GM18508 (cell line): ENCODE measurements at regions not wholly inside any gene's neighbourhood (a gene's known extent, or its start where the extent isn't known, plus 50 kb on each side); places are given as distances from the start of the nearest gene placed in this dataset.
A peak's percentile ranks its signal among the peaks of the same experiment; 100 is the strongest.

ENCODE experiments used
- ATAC-seq: cut with Tn5 transposase; IDR thresholded peaks from one replicate; pipeline ENCODE4 v1.9.1; 2021; ENCODE audit warnings: moderate number of reproducible peaks; ENCODE audit not compliant: insufficient read depth, unreplicated experiment

- ATAC-seq, result no peak
These were observed 691.3 kb upstream of the NR2F2 start for GRCh38 chr15:95639208-95639607.

DNA sequence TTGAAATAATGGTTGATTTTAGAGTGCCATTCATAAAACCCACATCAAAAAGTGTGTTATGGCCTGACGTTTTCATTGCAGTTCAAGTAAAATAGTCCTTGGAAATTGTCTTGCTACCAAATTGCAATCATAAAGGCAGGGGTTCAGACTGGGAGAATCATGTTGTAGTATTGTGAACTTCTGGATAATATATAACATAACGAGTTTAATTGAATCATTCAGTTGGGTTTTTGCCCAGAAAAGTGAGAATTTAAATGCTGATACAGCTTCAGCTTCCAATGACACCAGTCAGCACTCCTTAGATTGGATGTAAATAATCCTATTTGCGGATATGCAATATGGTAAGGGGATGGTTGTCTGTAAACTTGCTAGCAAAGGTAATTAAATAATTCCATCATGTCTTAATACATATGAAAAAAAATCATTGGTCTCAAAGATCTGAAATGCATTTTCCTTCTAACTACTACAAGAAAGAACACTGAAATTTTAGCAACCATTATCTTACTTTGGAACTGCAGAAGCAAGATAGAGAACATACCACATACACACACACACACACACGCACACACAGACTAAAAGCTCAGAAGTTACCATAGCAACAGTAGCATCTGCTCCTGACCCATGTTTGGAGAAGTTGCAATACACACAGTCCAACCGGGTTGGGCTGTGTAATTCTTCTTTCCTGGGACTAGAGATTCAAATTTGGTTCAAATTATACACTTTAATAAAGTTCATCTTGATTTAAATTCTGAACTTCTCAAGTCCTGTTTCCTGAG lies 686.2 kb upstream of the NR2F2 start:
- ATAC-seq, result no peak

- ATAC-seq, result no peak
These were observed 684.6 kb upstream of the NR2F2 start for GRCh38 chr15:95645791-95646338.

DNA sequence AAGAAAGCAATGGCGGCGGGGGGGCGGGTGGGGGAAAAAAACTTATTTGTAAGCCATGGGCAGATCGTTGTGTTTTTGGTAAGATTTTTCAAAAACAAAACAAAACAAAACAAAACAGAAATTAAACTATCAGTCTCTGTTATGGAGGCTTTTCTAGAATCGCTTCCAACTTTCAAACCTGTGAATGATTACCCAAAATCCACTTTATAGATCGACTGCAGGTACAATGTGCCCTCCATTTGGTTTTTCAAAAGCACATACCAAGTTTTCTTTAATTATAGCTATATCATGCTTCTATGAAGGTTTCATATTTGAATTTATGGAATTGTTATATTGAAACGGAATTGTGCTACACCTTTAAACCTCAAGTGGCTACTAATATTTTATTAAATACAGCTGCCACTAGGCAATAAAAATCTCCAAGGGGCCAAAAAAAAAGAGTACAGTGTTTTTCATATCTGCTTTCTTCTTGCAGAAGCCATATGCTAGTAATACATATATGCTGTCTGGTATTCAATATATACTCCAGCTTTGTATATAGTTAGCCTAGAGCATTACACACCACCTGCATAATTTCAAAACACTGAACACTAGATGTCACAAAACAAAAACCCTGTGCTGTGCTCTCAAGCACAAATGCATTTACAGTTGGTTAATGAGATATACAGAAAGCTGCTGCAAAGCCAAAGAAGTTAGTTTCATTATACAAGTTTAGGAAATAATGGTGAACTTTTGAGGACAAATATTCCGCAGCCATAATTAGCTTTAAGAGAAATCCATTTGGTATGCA lies 683.8 kb upstream of the NR2F2 start:
- ATAC-seq, result no peak

DNA sequence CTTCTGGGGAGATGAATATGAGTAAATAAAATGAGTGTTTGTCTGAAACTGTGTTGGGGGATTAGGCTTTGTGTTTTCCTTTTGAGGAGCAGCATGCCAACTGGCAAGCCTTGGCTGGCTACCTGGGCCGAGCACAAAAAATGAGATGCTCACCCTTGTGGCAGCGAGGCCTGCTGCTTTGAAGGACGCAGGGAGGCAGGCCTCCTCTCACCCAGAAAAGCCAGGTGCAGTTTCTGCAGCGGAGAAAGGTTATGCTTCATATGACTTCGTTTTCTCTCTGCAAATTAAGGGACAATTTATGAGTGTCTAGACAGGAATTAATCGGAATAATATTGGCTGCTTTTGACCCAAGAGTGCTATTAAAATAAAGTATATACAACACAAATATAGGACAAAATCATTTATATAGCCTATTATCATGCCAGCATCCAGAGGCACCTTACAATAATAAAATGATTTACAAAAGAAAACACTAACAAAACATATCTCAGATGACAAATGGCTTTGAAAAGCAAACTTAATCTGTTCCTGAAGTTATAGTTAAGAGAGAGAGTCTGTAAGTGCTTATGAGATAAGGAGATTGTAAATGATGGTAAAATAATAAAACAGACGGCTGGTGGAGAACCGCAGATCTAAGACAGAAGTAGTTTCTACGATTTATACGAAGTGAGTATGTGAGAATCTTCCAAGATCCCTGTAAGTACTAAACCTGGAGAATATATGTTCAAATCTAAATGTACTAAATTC lies 682.8 kb upstream of the NR2F2 start:
- no peak for ATAC-seq

DNA sequence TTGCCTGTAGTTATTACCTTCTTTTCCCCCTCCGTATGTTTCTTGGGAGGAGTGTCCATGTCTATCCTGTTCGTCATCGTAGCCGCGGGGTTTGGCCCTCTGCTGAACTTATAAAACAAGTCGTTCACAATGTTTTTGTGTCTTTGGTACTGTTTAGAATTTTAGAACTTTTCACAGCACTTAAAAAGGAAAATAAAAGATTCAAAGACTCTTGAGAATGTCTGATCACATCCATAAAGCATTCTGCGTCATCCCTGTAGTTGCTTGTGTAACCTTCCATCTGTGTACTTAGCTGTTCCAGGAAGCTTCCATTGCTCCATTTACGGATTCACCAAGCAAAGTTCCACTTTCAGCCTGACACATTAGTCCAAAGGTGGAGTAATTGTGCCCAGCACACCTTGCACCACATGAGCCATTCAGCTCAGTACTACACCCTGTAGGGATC lies 677.1 kb upstream of the NR2F2 start:
- no peak for ATAC-seq

GRCh38 chr15:95655089-95655607 lies 675.4 kb upstream of the NR2F2 start:
- no peak for ATAC-seq

DNA sequence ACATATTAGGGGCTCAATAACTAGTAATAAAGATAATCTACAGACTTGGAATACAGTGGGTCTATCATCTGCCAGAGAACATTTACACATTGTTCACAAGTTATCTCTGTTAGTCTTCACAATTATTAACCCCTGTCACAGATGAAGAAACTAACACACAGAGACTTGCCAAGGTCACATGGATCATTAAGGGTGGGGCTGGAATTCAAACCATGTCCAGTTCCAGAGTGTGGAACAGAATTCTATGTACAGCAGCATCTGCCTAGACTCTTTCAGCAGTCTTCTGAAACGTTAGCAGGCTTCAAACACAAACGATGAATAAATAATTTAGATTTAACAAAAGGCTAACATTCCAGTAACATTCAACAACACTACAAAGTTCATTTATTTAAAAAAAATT lies 673.9 kb upstream of the NR2F2 start:
- ATAC-seq, result no peak

- no peak for ATAC-seq
These were observed 671.7 kb upstream of the NR2F2 start for GRCh38 chr15:95658799-95659198.

DNA sequence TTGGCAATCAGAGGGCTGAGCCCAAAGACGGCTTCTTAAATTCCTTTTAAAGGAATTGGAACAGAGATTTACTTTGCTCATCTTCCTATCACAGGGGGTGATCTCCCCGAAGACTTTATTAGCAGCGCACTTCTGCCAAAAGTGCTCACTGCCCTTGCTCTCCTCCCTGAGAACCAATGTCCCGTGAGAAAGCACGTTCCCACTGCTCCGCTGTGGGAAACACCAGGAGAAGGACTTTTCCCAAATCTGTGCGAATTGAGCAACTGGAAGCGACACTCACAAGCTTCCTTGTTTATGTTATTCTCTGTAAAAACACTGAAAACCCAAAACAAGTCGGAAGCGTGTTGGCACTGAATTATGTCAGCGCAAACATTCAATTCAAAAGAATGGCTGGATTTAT lies 670.8 kb upstream of the NR2F2 start:
- ATAC-seq, result no peak

GRCh38 chr15:95662638-95663037 lies 667.9 kb upstream of the NR2F2 start:
- ATAC-seq, result no peak

DNA sequence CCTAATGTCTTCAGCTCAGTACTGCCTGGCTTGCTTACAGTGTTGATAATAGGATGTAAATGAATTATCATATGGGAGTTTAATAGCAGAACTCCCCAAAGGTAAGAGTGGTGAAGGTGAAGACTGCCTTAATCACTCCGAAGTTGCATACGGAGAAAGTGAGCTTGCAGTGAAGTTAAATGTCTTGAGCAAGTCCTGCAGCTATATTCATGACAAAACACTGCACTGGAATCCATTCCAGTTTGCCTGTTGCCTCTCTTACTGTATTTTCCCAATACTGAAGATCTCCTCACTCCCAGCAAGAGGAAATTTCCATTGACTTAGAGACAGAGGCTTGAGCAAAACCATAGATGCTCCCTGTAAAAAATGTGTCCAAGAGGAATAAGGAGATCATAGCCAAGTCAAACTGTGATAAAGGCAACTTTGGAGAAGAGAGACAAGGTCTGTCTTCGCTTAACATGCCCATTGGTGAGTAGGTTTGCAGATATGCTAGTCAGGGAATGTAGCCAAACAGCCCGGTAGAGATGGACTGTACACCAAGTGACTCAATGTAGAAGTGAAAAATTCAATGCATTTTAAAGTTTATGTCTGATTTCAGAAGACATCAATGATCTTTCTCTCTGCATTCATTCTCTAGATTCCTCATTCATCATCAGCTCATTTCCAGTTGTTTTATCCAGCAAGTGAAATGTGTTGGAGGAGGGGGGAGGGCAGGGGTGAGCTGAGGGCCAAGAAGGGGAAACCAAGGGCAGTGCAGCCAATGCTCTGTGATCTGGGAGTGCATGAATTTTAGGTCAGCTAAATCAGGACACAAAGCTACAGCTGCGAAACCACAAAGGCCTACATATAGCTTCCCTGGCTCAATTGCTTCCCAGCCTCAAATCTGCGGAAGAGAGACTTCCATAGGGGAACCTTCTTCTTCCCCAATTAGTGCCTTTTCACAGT lies 667.1 kb upstream of the NR2F2 start:
- ATAC-seq, result no peak

- ATAC-seq, result no peak
These were observed 666.0 kb upstream of the NR2F2 start for GRCh38 chr15:95664450-95664849.

- peak; percentile 57 for ATAC-seq
These were observed 661.2 kb upstream of the NR2F2 start for GRCh38 chr15:95669146-95669922.

DNA sequence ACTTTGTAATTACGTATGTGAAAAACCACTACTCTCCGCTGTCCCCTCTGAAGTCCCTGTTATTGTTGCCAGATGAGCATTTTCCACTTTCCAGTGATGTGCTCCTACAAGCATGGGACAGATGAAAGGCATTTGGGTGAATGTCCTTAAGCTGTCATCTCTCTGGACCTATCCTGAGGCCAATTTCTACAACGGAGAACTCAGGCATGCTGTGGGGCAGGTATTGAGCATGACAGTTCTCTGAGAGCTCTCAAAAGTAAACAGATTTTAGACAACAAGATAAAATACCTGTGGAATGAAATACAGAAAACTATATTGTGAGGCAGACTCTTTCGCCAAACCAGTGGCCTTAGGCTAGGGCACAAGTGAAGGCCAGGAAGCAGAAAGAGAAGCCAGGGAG lies 656.5 kb upstream of the NR2F2 start:
- ATAC-seq, result no peak

- no peak for ATAC-seq
These were observed 654.0 kb upstream of the NR2F2 start for GRCh38 chr15:95676500-95676899.

- ATAC-seq, result no peak
These were observed 650.5 kb upstream of the NR2F2 start for GRCh38 chr15:95679847-95680582.

DNA sequence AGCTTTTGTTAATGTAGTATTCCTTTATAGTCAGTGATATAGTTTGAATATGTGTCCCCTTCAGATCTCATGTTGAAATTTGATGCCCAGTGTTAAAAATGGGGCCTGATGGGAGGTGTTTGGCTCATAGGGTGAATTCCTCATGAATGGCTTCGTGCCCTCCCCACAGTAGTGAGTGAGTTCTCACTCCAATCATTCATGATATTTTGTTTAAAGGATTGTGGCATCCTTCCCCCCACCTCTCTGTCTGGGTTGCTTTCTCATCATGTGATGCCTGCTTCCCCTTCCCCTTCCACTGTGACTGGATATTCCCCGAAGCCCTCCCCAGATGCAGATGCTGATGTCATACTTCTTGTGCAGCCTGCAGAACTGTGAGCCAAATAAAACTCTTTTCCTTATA lies 649.8 kb upstream of the NR2F2 start:
- no peak for ATAC-seq
